ENCODE measurements at regions not wholly inside any gene's neighbourhood (a gene's known extent, or its start where the extent isn't known, plus 50 kb on each side); places are given as distances from the start of the nearest gene placed in this dataset.

GRCh38 chr9:81371824-81372223, 317.5 kb downstream of the TLE1 start:
- Histone ChIP-seq H3K9me3 (ENCODE audit: severe bottlenecking) (no peaks in the 10 kb centered on the region), H3K27ac (ENCODE audit: poor library complexity, severe bottlenecking) (no peak overlapping the region), H3K4me3 (ENCODE audit: severe bottlenecking) (no peak overlapping the region), H3K4me1 (ENCODE audit: insufficient read depth, poor library complexity, severe bottlenecking) (no peaks in the 10 kb centered on the region), H3K27me3 (ENCODE audit: insufficient read depth, poor library complexity, severe bottlenecking) (no peaks in the 10 kb centered on the region), H3K36me3 (ENCODE audit: low read depth) (no peaks in the 10 kb centered on the region)
- no peak for TF ChIP-seq CTCF (IDR thresholded peaks at IDR 0.05; ENCODE audit: poor library complexity, severe bottlenecking)
- no peak for DNase-seq (ENCODE audit: low spot score)
- ATAC-seq (ENCODE audit: low read depth) = no peak

- no peaks in the 10 kb centered on the region for H3K4me1 ChIP-seq (ENCODE audit: insufficient read depth, poor library complexity, severe bottlenecking)
- TF ChIP-seq CTCF (IDR thresholded peaks at IDR 0.05; ENCODE audit: poor library complexity, severe bottlenecking) = no peak
Observed at GRCh38 chr9:81370650-81371049, 318.7 kb downstream of the TLE1 start.

GRCh38 chr9:81370096-81370495, 319.3 kb downstream of the TLE1 start:
- Histone ChIP-seq H3K4me3 (ENCODE audit: severe bottlenecking) (no peak overlapping the region), H3K27me3 (ENCODE audit: insufficient read depth, poor library complexity, severe bottlenecking) (no peaks in the 10 kb centered on the region), H3K9me3 (ENCODE audit: severe bottlenecking) (no peaks in the 10 kb centered on the region), H3K27ac (ENCODE audit: poor library complexity, severe bottlenecking) (no peak overlapping the region), H3K4me1 (ENCODE audit: insufficient read depth, poor library complexity, severe bottlenecking) (no peaks in the 10 kb centered on the region), H3K36me3 (ENCODE audit: low read depth) (no peaks in the 10 kb centered on the region)
- no peak for TF ChIP-seq CTCF (IDR thresholded peaks at IDR 0.05; ENCODE audit: poor library complexity, severe bottlenecking)
- ATAC-seq (ENCODE audit: low read depth) (no peak), DNase-seq (ENCODE audit: low spot score) (no peak)

More at GRCh38 chr9:81370650-81371049, 318.7 kb downstream of the TLE1 start:
- Histone ChIP-seq H3K4me3 (ENCODE audit: severe bottlenecking) (no peak overlapping the region), H3K36me3 (ENCODE audit: low read depth) (no peaks in the 10 kb centered on the region), H3K9me3 (ENCODE audit: severe bottlenecking) (no peaks in the 10 kb centered on the region), H3K27ac (ENCODE audit: poor library complexity, severe bottlenecking) (no peak overlapping the region), H3K27me3 (ENCODE audit: insufficient read depth, poor library complexity, severe bottlenecking) (no peaks in the 10 kb centered on the region)
- no peak for ATAC-seq (ENCODE audit: low read depth)
- no peak for DNase-seq (ENCODE audit: low spot score)

GRCh38 chr9:81369121-81369520, 320.2 kb downstream of the TLE1 start:
- Histone ChIP-seq H3K9me3 (ENCODE audit: severe bottlenecking) (no peaks in the 10 kb centered on the region), H3K36me3 (ENCODE audit: low read depth) (no peaks in the 10 kb centered on the region), H3K27ac (ENCODE audit: poor library complexity, severe bottlenecking) (no peak overlapping the region), H3K27me3 (ENCODE audit: insufficient read depth, poor library complexity, severe bottlenecking) (no peaks in the 10 kb centered on the region), H3K4me3 (ENCODE audit: severe bottlenecking) (no peak overlapping the region), H3K4me1 (ENCODE audit: insufficient read depth, poor library complexity, severe bottlenecking) (no peaks in the 10 kb centered on the region)
- TF ChIP-seq CTCF (IDR thresholded peaks at IDR 0.05; ENCODE audit: poor library complexity, severe bottlenecking) = no peak
- DNase-seq (ENCODE audit: low spot score) (no peak), ATAC-seq (ENCODE audit: low read depth) (no peak)

GRCh38 chr9:81363916-81364480, 325.3 kb downstream of the TLE1 start:
- no peak for TF ChIP-seq CTCF (IDR thresholded peaks at IDR 0.05; ENCODE audit: poor library complexity, severe bottlenecking)
- no peaks in the 10 kb centered on the region for H3K9me3 ChIP-seq (ENCODE audit: severe bottlenecking)
- H3K4me1 ChIP-seq (ENCODE audit: insufficient read depth, poor library complexity, severe bottlenecking) = no peaks in the 10 kb centered on the region
- no peak overlapping the region for H3K27ac ChIP-seq (ENCODE audit: poor library complexity, severe bottlenecking)
- DNase-seq (ENCODE audit: low spot score) = no peak
- ATAC-seq (ENCODE audit: low read depth) = no peak
- no peak overlapping the region for H3K4me3 ChIP-seq (ENCODE audit: severe bottlenecking)
- no peaks in the 10 kb centered on the region for H3K36me3 ChIP-seq (ENCODE audit: low read depth)
- no peaks in the 10 kb centered on the region for H3K27me3 ChIP-seq (ENCODE audit: insufficient read depth, poor library complexity, severe bottlenecking)

Measured in RWPE2 (cell line).